Heart right ventricle (tissue), 16 donors: ENCODE measurements at regions not wholly inside any gene's neighbourhood (a gene's known extent, or its start where the extent isn't known, plus 50 kb on each side); places are given as distances from the start of the nearest gene placed in this dataset.

Experiments
- ATAC-seq, 8 donors: fragments of 200-7000 bp; cut with Tn5 transposase; one replicate each; pipeline ENCODE4 v1.9.1; 2020; ENCODE audit warnings: mild to moderate bottlenecking in 8 of 8, moderate library complexity in 8 of 8, moderate number of reproducible peaks in 1 of 8
- DNase-seq, 2 donors: peaks; one replicate each; pipeline ENCODE4 v3.0.0-alpha.2; 2020
- H3K27ac ChIP-seq, 10 donors: fragments of 200-600 bp; sonication (generic) in 2 of 10; one replicate each; pipeline versions ENCODE4 v1.5.0 to v1.8.0; 2020 to 2022; ENCODE audit warnings: mild to moderate bottlenecking in 3 of 10
- H3K27me3 ChIP-seq, 7 donors: fragments of 200-600 bp; one replicate each; pipeline ENCODE4 v1.8.0; 2021 to 2022; ENCODE audit warnings: mild to moderate bottlenecking in 2 of 7
- H3K36me3 ChIP-seq, 9 donors: fragments of 200-600 bp; sonication (generic) in 1 of 9; one replicate each; pipeline versions ENCODE4 v1.5.0 to v1.8.0; 2020 to 2022; ENCODE audit warnings: mild to moderate bottlenecking in 2 of 9
- H3K4me1 ChIP-seq, 9 donors: fragments of 200-600 bp; sonication (generic) in 1 of 9; one replicate each; pipeline versions ENCODE4 v1.5.0 to v1.8.0; 2020 to 2022; ENCODE audit warnings: mild to moderate bottlenecking in 4 of 9
- H3K4me3 ChIP-seq, 10 donors: fragments of 200-600 bp; sonication (generic) in 2 of 10; one replicate each; pipeline versions ENCODE4 v1.5.0 to v1.8.0; 2020 to 2022; ENCODE audit warnings: mild to moderate bottlenecking in 7 of 10, moderate library complexity in 2 of 10
- H3K9me3 ChIP-seq, 11 donors: fragments of 200-600 bp in 10 of 11; sonication (generic) in 2 of 11; one replicate each; pipeline versions ENCODE4 v1.5.0 to v1.8.0; 2013 to 2022; ENCODE audit warnings: mild to moderate bottlenecking in 2 of 11, control low read depth in 1 of 11, moderate library complexity in 1 of 11
- WGBS, 2 donors: extraction: QIAGEN DNeasy Blood & Tissue Kit; methylation state at CpG; one replicate each; pipeline ENCODE4 v1.1.7; 2013; ENCODE audit warnings: inconsistent platforms in 1 of 2; 5-methylcytosine and 5-hydroxymethylcytosine counted together
- intact Hi-C, 10 donors: fragments of 100-400 bp; cut with DNase I; formaldehyde crosslinking; loops; one replicate each; pipeline versions ENCODE4 v1.11.1 to v1.14.2; 2022
- TF ChIP-seq, protein P1 (sequence below), 9 donors: fragments of 200-600 bp; sonication (generic) in 2 of 9; IDR thresholded peaks; one replicate each; pipeline versions ENCODE4 v1.5.0 to v1.8.0; 2021 to 2022; ENCODE audit warnings: antibody characterized with exemption in 9 of 9, mild to moderate bottlenecking in 5 of 9, moderate library complexity in 1 of 9
- donor health status: Arrhythmogenic right ventricular cardiomyopathy.
- donor health status: ischemic (EF 13 %, LVEDD 7.1; RV severe dilation, severe dysfunction).
- donor health status: healthy with polysubstance abuse.
- donor health status: DM: no; HTN: yes; CAD: no.
- donor health status: DM: no; HTN: no; CAD: no.
- donor health status: ischemic (EF 25% LVEDD 6.9; RV normal size, moderate dysfunction).
- donor health status: ischemic (EF 25% LVEDD 5.7; RV mildly dilated, moderate dysfunction).
- donor health status: healthy.
- donor health status: DM: yes; HTN: yes; CAD: no.
- donor health status: Ischemic cardiomyopathy.
- donor health status: ischemic (EF 35%, LVEDD 5.7; RV mildly dilated, moderate dysfunction).
- donor health status: nonischemic (EF 11% LVEDD 7.7; RV severe dilation, severe dysfunction).
- donor health status: DM: yes; HTN: yes; CAD: no.
- donor health status: PGD.
- donor health status: ischemic (EF 29% LVEDD 5.4; RV normal size, mild dysfunction).
- donor health status: nonischemic (EF 23%, LVEDD 6.1; RV moderate dilation, normal function).

DNA sequence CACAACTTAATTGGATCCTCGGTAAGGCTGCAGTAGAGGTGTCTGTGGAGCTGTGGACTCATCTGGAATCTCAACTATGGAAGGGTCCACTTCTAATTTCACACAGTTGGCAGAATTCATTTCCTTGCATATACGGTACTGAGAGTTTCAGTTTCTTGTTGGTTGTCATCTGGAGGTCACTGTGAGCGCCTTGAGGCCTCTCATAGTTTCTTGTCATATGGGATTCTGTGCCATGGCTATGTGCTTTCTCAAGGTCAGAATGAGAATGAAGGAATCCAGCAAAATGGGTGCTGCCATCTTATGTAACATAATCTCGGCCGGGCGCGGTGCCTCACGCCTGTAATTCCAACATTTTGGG lies 298.2 kb downstream of the DOK5 start:
- Histone ChIP-seq H3K4me3 (no peak overlapping the region), H3K27me3 (peaks cover 0 to 3% (median 0%) of the 10 kb centered on the region in 7 donors), H3K9me3 (no peaks in the 10 kb centered on the region), H3K36me3 (no peaks in the 10 kb centered on the region), H3K4me1 (no peaks in the 10 kb centered on the region), H3K27ac (no peak overlapping the region)
- ATAC-seq: no peak
- DNase-seq: no peak
- TF ChIP-seq, protein P1, sequence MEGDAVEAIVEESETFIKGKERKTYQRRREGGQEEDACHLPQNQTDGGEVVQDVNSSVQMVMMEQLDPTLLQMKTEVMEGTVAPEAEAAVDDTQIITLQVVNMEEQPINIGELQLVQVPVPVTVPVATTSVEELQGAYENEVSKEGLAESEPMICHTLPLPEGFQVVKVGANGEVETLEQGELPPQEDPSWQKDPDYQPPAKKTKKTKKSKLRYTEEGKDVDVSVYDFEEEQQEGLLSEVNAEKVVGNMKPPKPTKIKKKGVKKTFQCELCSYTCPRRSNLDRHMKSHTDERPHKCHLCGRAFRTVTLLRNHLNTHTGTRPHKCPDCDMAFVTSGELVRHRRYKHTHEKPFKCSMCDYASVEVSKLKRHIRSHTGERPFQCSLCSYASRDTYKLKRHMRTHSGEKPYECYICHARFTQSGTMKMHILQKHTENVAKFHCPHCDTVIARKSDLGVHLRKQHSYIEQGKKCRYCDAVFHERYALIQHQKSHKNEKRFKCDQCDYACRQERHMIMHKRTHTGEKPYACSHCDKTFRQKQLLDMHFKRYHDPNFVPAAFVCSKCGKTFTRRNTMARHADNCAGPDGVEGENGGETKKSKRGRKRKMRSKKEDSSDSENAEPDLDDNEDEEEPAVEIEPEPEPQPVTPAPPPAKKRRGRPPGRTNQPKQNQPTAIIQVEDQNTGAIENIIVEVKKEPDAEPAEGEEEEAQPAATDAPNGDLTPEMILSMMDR (IDR thresholded peaks at IDR 0.05): no peak
- intact Hi-C loops: no loop called here
- 89 to 90% methylated on average over 8 of the region's 8 CpGs for WGBS, 2 donors

DNA sequence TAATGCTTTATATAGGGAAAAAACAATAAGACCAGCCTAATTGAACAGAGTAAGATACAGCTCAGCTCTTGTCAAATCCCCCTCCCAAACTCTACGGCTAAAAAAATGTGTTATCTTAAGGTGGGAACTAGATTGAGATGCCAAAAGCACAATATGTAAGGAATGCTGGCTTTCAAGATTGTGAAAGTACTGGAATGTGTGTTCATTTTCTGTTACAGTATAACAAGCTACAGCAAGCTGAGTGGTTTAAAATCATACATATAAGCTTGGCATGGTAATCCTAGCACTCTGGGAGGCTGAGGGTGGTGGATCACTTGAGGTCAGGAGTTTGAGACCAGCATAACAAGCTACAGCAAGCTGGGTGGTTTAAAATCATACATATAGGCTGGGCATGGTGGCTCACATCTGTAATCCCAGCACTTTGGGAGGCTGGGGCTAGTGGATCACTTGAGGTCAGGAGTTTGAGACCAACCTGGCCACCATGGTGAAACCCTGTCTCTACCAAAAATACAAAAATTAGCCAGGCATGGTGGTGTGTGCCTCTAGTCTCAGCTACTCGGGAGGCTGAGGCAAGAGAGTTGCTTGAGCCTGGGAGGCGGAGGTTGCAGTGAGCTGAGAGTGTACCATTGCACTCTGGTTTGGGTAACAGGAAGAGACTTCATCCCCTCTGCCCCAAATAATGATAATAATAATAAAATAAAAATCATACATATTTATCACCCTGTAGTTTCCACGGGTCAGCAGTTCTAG lies 297.7 kb downstream of the DOK5 start:
- intact Hi-C loops: no loop called here
- no peak for ATAC-seq
- WGBS, 2 donors: 66 to 67% methylated on average over 4 of the region's 4 CpGs

DNA sequence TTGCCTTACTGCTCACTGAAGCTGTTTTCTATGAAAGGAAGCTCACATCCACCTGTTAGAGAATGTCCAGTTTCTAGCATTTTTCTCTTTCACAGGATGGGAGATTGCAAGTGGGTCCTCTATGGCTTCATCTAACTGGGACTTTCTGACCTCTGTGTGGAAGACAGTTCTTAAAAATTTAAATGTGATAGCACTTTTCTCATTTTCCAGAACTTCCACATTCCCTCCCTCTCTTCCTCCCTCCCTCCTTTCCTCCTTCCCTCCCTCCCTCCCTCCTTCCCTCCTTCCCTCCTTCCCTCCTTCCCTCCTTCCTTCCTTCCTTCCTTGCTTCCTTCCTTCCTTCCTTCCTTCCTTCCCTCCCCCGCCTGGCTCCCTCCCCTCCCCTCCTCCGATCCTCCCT lies 291.1 kb downstream of the DOK5 start:
- H3K36me3 ChIP-seq: no peaks in the 10 kb centered on the region
- intact Hi-C loops: no loop called here
- peaks cover 0 to 3% (median 0%) of the 10 kb centered on the region in 7 donors for H3K27me3 ChIP-seq
- whole genome bisulfite sequencing, 2 donors: 57 to 63% methylated on average over 2 of the region's 2 CpGs
- DNase-seq (no peak), ATAC-seq (no peak)
- no peak overlapping the region for H3K27ac ChIP-seq
- H3K4me3 ChIP-seq: no peak overlapping the region
- H3K9me3 ChIP-seq: no peaks in the 10 kb centered on the region
- TF ChIP-seq, protein P1 (IDR thresholded peaks at IDR 0.05): no peak
- no peaks in the 10 kb centered on the region for H3K4me1 ChIP-seq

More for the DNA sequence above, 297.7 kb downstream of the DOK5 start:
- Histone ChIP-seq H3K27ac (no peak overlapping the region), H3K36me3 (no peaks in the 10 kb centered on the region), H3K9me3 (no peaks in the 10 kb centered on the region), H3K4me1 (no peaks in the 10 kb centered on the region), H3K27me3 (peaks cover 0 to 3% (median 0%) of the 10 kb centered on the region in 7 donors), H3K4me3 (no peak overlapping the region)
- no peak for DNase-seq
- TF ChIP-seq, protein P1 (IDR thresholded peaks at IDR 0.05): no peak

DNA sequence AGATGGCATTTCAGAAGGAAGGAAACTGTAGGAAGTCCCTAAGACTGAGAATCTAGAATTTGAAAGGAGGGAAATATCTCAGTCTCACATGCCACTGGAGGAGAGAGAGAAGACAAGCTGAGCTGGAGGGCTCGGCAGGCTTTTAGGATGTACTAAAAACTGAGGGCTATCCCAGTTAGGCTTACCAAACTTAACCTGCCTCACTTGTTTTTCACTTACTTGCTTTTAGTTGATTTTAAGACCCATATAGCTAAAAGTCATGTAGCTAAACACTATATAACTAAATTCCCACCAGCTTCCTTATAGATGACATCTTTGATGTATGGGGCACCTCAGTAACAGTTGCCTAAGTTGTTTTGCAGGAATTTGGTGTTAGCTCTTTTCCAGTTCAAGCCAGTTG lies 288.0 kb downstream of the DOK5 start:
- peaks cover 0 to 3% (median 0%) of the 10 kb centered on the region in 7 donors for H3K27me3 ChIP-seq
- H3K4me3 ChIP-seq: no peak overlapping the region
- H3K4me1 ChIP-seq: no peaks in the 10 kb centered on the region
- ATAC-seq (no peak), DNase-seq (no peak)
- no peak overlapping the region for H3K27ac ChIP-seq
- H3K36me3 ChIP-seq: no peaks in the 10 kb centered on the region
- TF ChIP-seq, protein P1 (IDR thresholded peaks at IDR 0.05): no peak
- 97 to 100% methylated on average over 1 of the region's 1 CpG for WGBS, 2 donors
- peaks cover 0 to 17% (median 2%) of the 10 kb centered on the region in 11 donors for H3K9me3 ChIP-seq
- intact Hi-C loops: no loop called here
